ENCODE measurements at regions not wholly inside any gene's neighbourhood (a gene's known extent, or its start where the extent isn't known, plus 50 kb on each side); places are given as distances from the start of the nearest gene placed in this dataset.

DNA sequence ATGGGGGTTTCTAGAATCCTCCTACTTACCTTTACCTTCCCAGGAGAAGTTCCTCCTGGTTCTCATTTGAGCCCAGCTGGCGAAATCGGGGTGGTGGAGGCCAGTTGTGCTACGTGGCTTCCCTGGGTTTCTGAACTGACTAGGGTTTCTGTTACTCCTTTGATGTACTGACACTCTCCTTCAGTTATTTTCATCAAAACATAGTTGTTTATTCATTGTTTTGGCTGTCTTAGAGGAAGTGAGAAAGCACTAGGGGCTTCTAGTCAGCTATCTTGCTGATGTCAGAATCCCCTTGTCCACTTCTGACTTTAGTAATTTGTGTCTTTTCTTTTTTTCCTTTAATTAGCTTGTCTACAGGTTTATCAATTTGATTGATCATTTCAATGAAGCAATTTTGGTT, 332.2 kb upstream of the TANK start:
- TF ChIP-seq CTCF (IDR thresholded peaks at IDR 0.05) = no peak
- no peak for TF ChIP-seq POLR2A (IDR thresholded peaks at IDR 0.05)

Measured in Peyer's patch (tissue), 4 donors.